ENCODE measurements at regions not wholly inside any gene's neighbourhood (a gene's known extent, or its start where the extent isn't known, plus 50 kb on each side); places are given as distances from the start of the nearest gene placed in this dataset.

- TF ChIP-seq CTCF (IDR thresholded peaks at IDR 0.05; ENCODE audit: insufficient read depth, missing control alignments), result no peak
- FAIRE-seq (no peak), DNase-seq (ENCODE audit: insufficient read length, low spot score) (no peak)
Observed at GRCh38 chr12:97659117-97659880, 196.7 kb downstream of the RMST start.

GRCh38 chr12:97666263-97666662 lies 203.7 kb downstream of the RMST start:
- FAIRE-seq (no peak), DNase-seq (ENCODE audit: insufficient read length, low spot score) (no peak)
- TF ChIP-seq CTCF (IDR thresholded peaks at IDR 0.05; ENCODE audit: insufficient read depth, missing control alignments), result no peak

DNA sequence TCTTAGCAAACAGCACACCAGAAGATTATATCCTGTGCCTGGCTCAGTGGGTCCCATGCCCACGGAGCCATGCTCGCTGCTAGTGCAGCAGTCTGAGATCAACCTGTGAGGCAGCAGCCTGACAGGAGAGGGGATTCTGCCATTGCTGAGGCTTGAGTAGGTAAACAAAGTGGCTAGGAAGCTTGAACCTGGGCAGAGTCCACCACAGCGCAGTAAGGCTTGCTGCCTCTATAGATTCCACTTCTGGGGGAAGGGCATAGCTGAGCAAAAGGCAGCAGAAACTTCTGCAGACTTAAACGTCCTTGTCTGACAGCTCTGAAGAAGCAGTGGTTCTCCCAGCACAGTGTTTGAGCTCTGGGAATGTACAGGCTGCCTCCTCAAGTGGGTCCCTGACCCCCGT lies 210.3 kb downstream of the RMST start:
- no peak for TF ChIP-seq CTCF (IDR thresholded peaks at IDR 0.05; ENCODE audit: insufficient read depth, missing control alignments)
- DNase-seq (ENCODE audit: insufficient read length, low spot score) (no peak), FAIRE-seq (no peak)

DNA sequence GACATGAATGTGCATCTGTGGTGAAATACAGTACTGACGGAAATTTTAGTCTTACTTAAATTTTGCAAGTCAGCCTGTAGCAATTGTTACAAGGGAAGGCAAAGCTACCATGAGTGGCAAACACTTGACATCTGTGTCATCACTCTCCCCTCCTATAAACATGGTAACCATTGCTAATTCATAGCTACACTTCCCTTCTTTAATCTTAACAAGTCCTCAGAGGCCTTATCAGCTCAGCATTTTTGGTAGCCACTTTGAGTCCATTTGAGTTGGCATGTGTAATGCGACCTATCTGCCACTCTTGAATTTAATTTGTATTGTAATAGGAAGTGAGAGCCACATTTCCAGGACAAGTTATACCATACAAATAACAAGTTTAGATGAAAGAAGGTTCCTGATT lies 218.1 kb downstream of the RMST start:
- DNase-seq (ENCODE audit: insufficient read length, low spot score), result no peak

DNA sequence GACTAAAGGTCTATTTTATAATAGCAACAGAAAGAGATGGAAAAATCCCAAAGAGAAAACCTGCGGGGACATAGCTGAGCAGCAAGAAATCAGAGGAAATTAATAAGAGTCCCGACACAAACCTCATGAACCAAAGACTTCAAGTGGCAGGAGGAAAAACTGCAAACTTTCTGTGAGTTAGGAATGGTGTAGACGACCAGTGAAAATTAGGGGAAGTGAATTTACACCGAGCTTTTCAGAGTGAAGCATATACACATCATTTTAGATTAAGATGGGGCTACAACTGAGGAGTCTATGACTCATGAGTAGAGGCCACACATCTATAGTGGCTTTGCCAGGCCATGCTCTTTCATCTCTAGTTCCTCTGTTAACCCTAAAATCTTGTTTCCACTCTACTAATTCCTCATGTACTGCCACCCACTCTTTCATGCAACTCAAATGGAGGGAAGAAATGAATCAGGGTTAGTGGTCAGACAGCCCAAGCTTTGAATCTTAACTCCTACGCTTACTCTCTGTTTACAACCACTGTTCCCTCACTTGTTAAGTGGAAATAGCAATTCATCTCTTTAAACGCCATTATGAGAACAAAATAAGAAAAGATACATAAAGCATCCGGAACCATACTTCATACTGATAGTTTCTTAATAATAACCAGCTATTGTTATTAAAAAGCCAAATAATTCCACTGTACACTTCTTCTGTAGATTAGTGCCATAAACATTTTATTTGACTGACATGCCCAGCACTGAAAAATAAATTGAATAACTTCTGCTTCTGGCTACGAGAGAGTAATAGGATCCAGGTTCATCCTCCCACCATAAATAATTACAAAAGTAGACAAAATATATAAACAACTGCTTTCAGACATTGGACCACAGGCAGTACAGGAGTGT lies 219.3 kb downstream of the RMST start:
- no peak for FAIRE-seq

More for the DNA sequence above, 218.1 kb downstream of the RMST start:
- FAIRE-seq, result no peak
- TF ChIP-seq CTCF (IDR thresholded peaks at IDR 0.05; ENCODE audit: insufficient read depth, missing control alignments), result no peak

DNA sequence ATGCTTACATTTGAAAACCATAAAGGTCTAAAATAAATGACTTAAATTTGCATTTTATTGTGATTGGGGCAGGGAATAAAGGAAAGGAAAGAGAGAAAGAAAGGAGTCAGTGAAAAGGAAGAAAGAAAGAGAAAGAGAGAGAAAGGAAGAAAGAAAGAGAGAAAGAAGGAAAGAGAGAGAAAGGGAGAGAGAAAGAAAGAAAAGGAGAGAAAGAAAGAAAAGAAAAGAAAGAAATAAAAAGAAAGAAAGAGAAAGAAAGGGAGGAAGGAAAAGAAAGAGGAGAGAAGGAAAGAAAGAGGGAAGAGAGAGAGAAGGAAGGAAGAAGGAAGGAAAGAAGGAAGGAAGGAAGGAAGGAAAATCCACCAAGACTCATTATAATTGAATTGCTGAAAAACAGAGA lies 222.8 kb downstream of the RMST start:
- no peak for TF ChIP-seq CTCF (IDR thresholded peaks at IDR 0.05; ENCODE audit: insufficient read depth, missing control alignments)
- DNase-seq (ENCODE audit: insufficient read length, low spot score) (no peak), FAIRE-seq (no peak)

More for the DNA sequence above, 219.3 kb downstream of the RMST start:
- TF ChIP-seq CTCF (IDR thresholded peaks at IDR 0.05; ENCODE audit: insufficient read depth, missing control alignments), result no peak
- no peak for DNase-seq (ENCODE audit: insufficient read length, low spot score)
